HCT116 (cell line): ENCODE measurements at regions not wholly inside any gene's neighbourhood (a gene's known extent, or its start where the extent isn't known, plus 50 kb on each side); places are given as distances from the start of the nearest gene placed in this dataset.

Experiments
- ATAC-seq: fragments of 200-7000 bp; cut with Tn5 transposase; 2 replicates; pipeline ENCODE4 v1.9.1; 2020; ENCODE audit warnings: mild to moderate bottlenecking, moderate library complexity
- BruUV-seq: library from RNA; stranded (reverse); fragments of 400-500 nt; replicated peaks from 2 replicates; lab custom pipeline; 2021; lab: Mats Ljungman, UMichigan
- CTCF ChIA-PET: fragments of 300-600 bp; sonication (Branson Sonifier 250); formaldehyde crosslinking; loops from one replicate; lab custom pipeline; 2021; ENCODE audit warnings: antibody characterized with exemption; lab: Charles Lee
- POLR2A ChIA-PET: fragments of 300-600, 350-600 bp; sonication (Branson Sonifier 250); formaldehyde crosslinking; loops from one replicate; lab custom pipeline; 2021; ENCODE audit warnings: antibody characterized with exemption; lab: Charles Lee
- RAD21 ChIA-PET, 2 experiments: fragments of 300-600 bp; sonication (Branson Sonifier 250); formaldehyde crosslinking; loops; one replicate each; lab custom pipeline; 2023; ENCODE audit warnings: low total read pairs in 2 of 2; ENCODE audit not compliant: uncharacterized antibody in 2 of 2, unreplicated experiment in 2 of 2, low non-redundant PET in 1 of 2; lab: Charles Lee
- DNase-seq: peaks from one replicate; pipeline ENCODE4 v3.0.0-alpha.2; 2010; ENCODE audit warnings: low read depth, low spot score
- H2AFZ ChIP-seq: fragments of 200-600 bp; shearing (Covaris generic), sonication (generic); 2 replicates; pipeline ENCODE4 v1.6.1; 2017; ENCODE audit warnings: low read depth, mixed run types, mixed read lengths, antibody characterized with exemption, low read length; ENCODE audit not compliant: poor library complexity, severe bottlenecking
- H3K27ac ChIP-seq: 2 replicates; pipeline ENCODE4 v1.5.1; 2012; ENCODE audit warnings: low read depth, low read length
- H3K27me3 ChIP-seq: fragments of 200-600 bp; sonication (generic); 2 replicates; pipeline ENCODE4 v1.6.1; 2016; ENCODE audit warnings: mixed run types, low read length, mixed read lengths; ENCODE audit not compliant: insufficient read depth
- H3K36me3 ChIP-seq, 2 experiments: fragments of 200-500 bp in 1 of 2; fragments of 200-600 bp in 1 of 2; sonication (Bioruptor generic) in 1 of 2; sonication (generic) in 1 of 2; 2 replicates each; pipeline versions ENCODE4 v1.5.1 to v1.6.1; 2014 to 2016; ENCODE audit warnings: low read length in 2 of 2, inconsistent platforms in 1 of 2, mixed read lengths in 1 of 2, mixed run types in 1 of 2; ENCODE audit not compliant: insufficient read depth in 2 of 2, control insufficient read depth in 1 of 2
- H3K4me1 ChIP-seq, 2 experiments: fragments of 200-600 bp in 1 of 2; sonication (generic) in 1 of 2; 2 replicates each; pipeline versions ENCODE4 v1.5.1 to v1.6.1; 2012 to 2017; ENCODE audit warnings: low read length in 2 of 2, inconsistent platforms in 1 of 2, mild to moderate bottlenecking in 1 of 2, mixed read lengths in 1 of 2, mixed run types in 1 of 2, moderate library complexity in 1 of 2; ENCODE audit not compliant: insufficient read depth in 2 of 2, control insufficient read depth in 1 of 2
- H3K4me2 ChIP-seq: fragments of 200-600 bp; sonication (generic); 2 replicates; pipeline ENCODE4 v1.6.1; 2017; ENCODE audit warnings: mixed run types, low read length, mixed read lengths
- H3K4me3 ChIP-seq, 2 experiments: fragments of 200-600 bp in 1 of 2; sonication (generic) in 1 of 2; replicated peaks in 1 of 2; 2 replicates each; pipeline ENCODE4 v1.5.1; 2011 to 2016; ENCODE audit warnings: low read length in 2 of 2, control low read depth in 1 of 2, low read depth in 1 of 2, mild to moderate bottlenecking in 1 of 2, mixed read lengths in 1 of 2, mixed run types in 1 of 2
- H3K79me2 ChIP-seq: fragments of 200-600 bp; sonication (generic); 2 replicates; pipeline ENCODE4 v1.6.1; 2017; ENCODE audit warnings: mild to moderate bottlenecking, mixed run types, low read length, moderate library complexity, mixed read lengths; ENCODE audit not compliant: insufficient read depth
- H3K9ac ChIP-seq: fragments of 200-600 bp; sonication (generic); 2 replicates; pipeline ENCODE4 v1.6.1; 2016; ENCODE audit warnings: low read length, mixed read lengths
- H3K9me2 ChIP-seq: fragments of 200-600 bp; sonication (generic), shearing (Covaris generic); 2 replicates; pipeline ENCODE4 v1.6.1; 2017; ENCODE audit warnings: mixed run types, mild to moderate bottlenecking, moderate library complexity; ENCODE audit not compliant: insufficient read depth
- H3K9me3 ChIP-seq, 2 experiments: fragments of 200-500 bp in 1 of 2; fragments of 200-600 bp in 1 of 2; sonication (Bioruptor generic) in 1 of 2; sonication (generic) in 1 of 2; 2 replicates each; pipeline ENCODE4 v1.6.1; 2014 to 2017; ENCODE audit warnings: low read length in 2 of 2, mixed read lengths in 2 of 2, inconsistent platforms in 1 of 2, low read depth in 1 of 2, mild to moderate bottlenecking in 1 of 2, mixed run types in 1 of 2, moderate library complexity in 1 of 2; ENCODE audit not compliant: control insufficient read depth in 1 of 2, insufficient read depth in 1 of 2
- H4K20me1 ChIP-seq: fragments of 200-600 bp; sonication (generic), shearing (Covaris generic); 2 replicates; pipeline ENCODE4 v1.6.1; 2017; ENCODE audit warnings: mixed run types, mild to moderate bottlenecking, moderate library complexity; ENCODE audit not compliant: insufficient read depth
- ATF3 ChIP-seq: IDR thresholded peaks from 2 replicates; pipeline ENCODE4 v1.6.1; 2012
- CBX3 ChIP-seq: IDR thresholded peaks from 2 replicates; pipeline ENCODE4 v1.6.1; 2012; ENCODE audit warnings: low read depth
- CEBPB ChIP-seq: IDR thresholded peaks from 2 replicates; pipeline ENCODE4 v1.6.1; 2012; ENCODE audit warnings: low read depth
- EGR1 ChIP-seq: IDR thresholded peaks from 2 replicates; pipeline ENCODE4 v1.6.1; 2012; ENCODE audit warnings: low read depth
- ELF1 ChIP-seq: IDR thresholded peaks from 2 replicates; pipeline ENCODE4 v1.6.1; 2012; ENCODE audit warnings: low read depth, borderline replicate concordance
- EZH2phosphoT487 ChIP-seq: fragments of 200-600 bp; IDR thresholded peaks from 2 replicates; pipeline ENCODE4 v1.6.1; 2018; ENCODE audit warnings: antibody characterized with exemption, borderline replicate concordance
- JUND ChIP-seq: IDR thresholded peaks from 2 replicates; pipeline ENCODE4 v1.6.1; 2012
- POLR2A ChIP-seq: IDR thresholded peaks from 2 replicates; pipeline ENCODE4 v1.7.0; 2011; ENCODE audit warnings: borderline replicate concordance; ENCODE audit not compliant: insufficient read depth, insufficient read length; ENCODE audit errors: extremely low read depth
- POLR2AphosphoS5 ChIP-seq: IDR thresholded peaks from 2 replicates; pipeline ENCODE4 v1.6.1; 2011; ENCODE audit warnings: mild to moderate bottlenecking, low read depth, low read length, moderate library complexity
- RAD21 ChIP-seq: IDR thresholded peaks from 2 replicates; pipeline ENCODE4 v1.6.1; 2012; ENCODE audit warnings: low read depth, mild to moderate bottlenecking
- REST ChIP-seq: IDR thresholded peaks from 2 replicates; pipeline ENCODE4 v1.6.1; 2012; ENCODE audit warnings: low read depth
- SIN3A ChIP-seq: IDR thresholded peaks from 2 replicates; pipeline ENCODE4 v1.6.1; 2012; ENCODE audit warnings: low read depth
- SP1 ChIP-seq: IDR thresholded peaks from 2 replicates; pipeline ENCODE4 v1.6.1; 2012; ENCODE audit warnings: low read depth
- TCF7L2 ChIP-seq: IDR thresholded peaks from 2 replicates; pipeline ENCODE4 v1.7.0; 2011; ENCODE audit warnings: borderline replicate concordance, inconsistent platforms; ENCODE audit not compliant: insufficient read depth, insufficient read length; ENCODE audit errors: extremely low read depth
- YY1 ChIP-seq: IDR thresholded peaks from 2 replicates; pipeline ENCODE4 v1.6.1; 2011; ENCODE audit warnings: low read length, low read depth, moderate library complexity, mild to moderate bottlenecking; ENCODE audit not compliant: insufficient replicate concordance; ENCODE audit errors: extremely low read depth
- ZFX ChIP-seq: fragments of 450-650 bp; IDR thresholded peaks from 2 replicates; pipeline ENCODE4 v1.6.1; 2017
- ZNF274 ChIP-seq: fragments of 200-500 bp; sonication (Bioruptor generic); IDR thresholded peaks from 2 replicates; pipeline ENCODE4 v1.6.1; 2014; ENCODE audit warnings: mild to moderate bottlenecking, low read depth, low read length, inconsistent platforms
- intact Hi-C: fragments of 100-400 bp; cut with micrococcal nuclease; formaldehyde crosslinking; loops from 2 replicates; pipeline ENCODE4 v1.10.0; 2022
- TF ChIP-seq, protein P1 (sequence below): IDR thresholded peaks from 2 replicates; pipeline ENCODE4 v1.6.1; 2012
- TF ChIP-seq, protein P2 (sequence below), 3 experiments: fragments of 200-600 bp in 1 of 3; sonication (generic) in 1 of 3; IDR thresholded peaks in 2 of 3; conservative IDR thresholded peaks in 1 of 3; 2 replicates each; pipeline ENCODE4 v1.5.1; 2012 to 2017; ENCODE audit warnings: low read depth in 2 of 3, low read length in 2 of 3, antibody characterized with exemption in 1 of 3, borderline replicate concordance in 1 of 3, control low read depth in 1 of 3, mild to moderate bottlenecking in 1 of 3, mixed read lengths in 1 of 3, mixed run types in 1 of 3, moderate library complexity in 1 of 3; ENCODE audit not compliant: insufficient read depth in 1 of 3
- TF ChIP-seq, protein P3 (sequence below): IDR thresholded peaks from 2 replicates; pipeline ENCODE4 v1.6.1; 2011; ENCODE audit warnings: mild to moderate bottlenecking, low read length, moderate library complexity; ENCODE audit not compliant: insufficient replicate concordance; ENCODE audit errors: extremely low read depth

- RAD21 ChIA-PET, result no interaction called here
- no peak overlapping the region for H3K9ac ChIP-seq
- no peak overlapping the region for H3K27ac ChIP-seq
- no peak overlapping the region for H2AFZ ChIP-seq
- H3K79me2 ChIP-seq, result no peaks in the 10 kb centered on the region
- peaks cover 9 to 12% of the 10 kb centered on the region in 2 experiments; a peak in 2 of 4 replicates for H3K9me3 ChIP-seq
- POLR2A ChIA-PET, result no interaction called here
- no peaks in the 10 kb centered on the region for H4K20me1 ChIP-seq
- TF ChIP-seq RAD21 (no peak), TCF7L2 (no peak), YY1 (no peak), POLR2AphosphoS5 (no peak), ZFX (no peak), SIN3A (no peak), JUND (no peak), EGR1 (no peak), POLR2A (no peak), ZNF274 (no peak), ATF3 (no peak), ELF1 (no peak), SP1 (no peak), EZH2phosphoT487 (no peak), REST (no peak), CBX3 (no peak), CEBPB (no peak)
- TF ChIP-seq, protein P1, sequence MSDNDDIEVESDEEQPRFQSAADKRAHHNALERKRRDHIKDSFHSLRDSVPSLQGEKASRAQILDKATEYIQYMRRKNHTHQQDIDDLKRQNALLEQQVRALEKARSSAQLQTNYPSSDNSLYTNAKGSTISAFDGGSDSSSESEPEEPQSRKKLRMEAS, result no peak
- TF ChIP-seq, protein P2, sequence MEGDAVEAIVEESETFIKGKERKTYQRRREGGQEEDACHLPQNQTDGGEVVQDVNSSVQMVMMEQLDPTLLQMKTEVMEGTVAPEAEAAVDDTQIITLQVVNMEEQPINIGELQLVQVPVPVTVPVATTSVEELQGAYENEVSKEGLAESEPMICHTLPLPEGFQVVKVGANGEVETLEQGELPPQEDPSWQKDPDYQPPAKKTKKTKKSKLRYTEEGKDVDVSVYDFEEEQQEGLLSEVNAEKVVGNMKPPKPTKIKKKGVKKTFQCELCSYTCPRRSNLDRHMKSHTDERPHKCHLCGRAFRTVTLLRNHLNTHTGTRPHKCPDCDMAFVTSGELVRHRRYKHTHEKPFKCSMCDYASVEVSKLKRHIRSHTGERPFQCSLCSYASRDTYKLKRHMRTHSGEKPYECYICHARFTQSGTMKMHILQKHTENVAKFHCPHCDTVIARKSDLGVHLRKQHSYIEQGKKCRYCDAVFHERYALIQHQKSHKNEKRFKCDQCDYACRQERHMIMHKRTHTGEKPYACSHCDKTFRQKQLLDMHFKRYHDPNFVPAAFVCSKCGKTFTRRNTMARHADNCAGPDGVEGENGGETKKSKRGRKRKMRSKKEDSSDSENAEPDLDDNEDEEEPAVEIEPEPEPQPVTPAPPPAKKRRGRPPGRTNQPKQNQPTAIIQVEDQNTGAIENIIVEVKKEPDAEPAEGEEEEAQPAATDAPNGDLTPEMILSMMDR (IDR thresholded peaks at IDR 0.05 in 2 of 3, conservative IDR thresholded peaks at IDR 0.05 in 1 of 3; ENCODE audit: borderline replicate concordance in 1 of 3, insufficient read depth in 1 of 3, low read depth in 2 of 3, low read length in 2 of 3), result no peak
- TF ChIP-seq, protein P3, sequence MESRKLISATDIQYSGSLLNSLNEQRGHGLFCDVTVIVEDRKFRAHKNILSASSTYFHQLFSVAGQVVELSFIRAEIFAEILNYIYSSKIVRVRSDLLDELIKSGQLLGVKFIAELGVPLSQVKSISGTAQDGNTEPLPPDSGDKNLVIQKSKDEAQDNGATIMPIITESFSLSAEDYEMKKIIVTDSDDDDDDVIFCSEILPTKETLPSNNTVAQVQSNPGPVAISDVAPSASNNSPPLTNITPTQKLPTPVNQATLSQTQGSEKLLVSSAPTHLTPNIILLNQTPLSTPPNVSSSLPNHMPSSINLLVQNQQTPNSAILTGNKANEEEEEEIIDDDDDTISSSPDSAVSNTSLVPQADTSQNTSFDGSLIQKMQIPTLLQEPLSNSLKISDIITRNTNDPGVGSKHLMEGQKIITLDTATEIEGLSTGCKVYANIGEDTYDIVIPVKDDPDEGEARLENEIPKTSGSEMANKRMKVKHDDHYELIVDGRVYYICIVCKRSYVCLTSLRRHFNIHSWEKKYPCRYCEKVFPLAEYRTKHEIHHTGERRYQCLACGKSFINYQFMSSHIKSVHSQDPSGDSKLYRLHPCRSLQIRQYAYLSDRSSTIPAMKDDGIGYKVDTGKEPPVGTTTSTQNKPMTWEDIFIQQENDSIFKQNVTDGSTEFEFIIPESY, result no peak
- CTCF ChIA-PET, result no interaction called here
- H3K4me1 ChIP-seq, result no peaks in the 10 kb centered on the region
- no peaks in the 10 kb centered on the region for H3K27me3 ChIP-seq
- intact Hi-C loops, result no loop called here
- no peaks in the 10 kb centered on the region for H3K9me2 ChIP-seq
- H3K36me3 ChIP-seq, result no peaks in the 10 kb centered on the region
- DNase-seq (no peak), ATAC-seq (no peak)
- H3K4me2 ChIP-seq, result no peak overlapping the region
- no peak overlapping the region for H3K4me3 ChIP-seq
- BruUV-seq, result no TSS peak
These were observed 1408.7 kb upstream of the GOT2 start for GRCh38 chr16:60142619-60143347.
